ENCODE measurements at regions not wholly inside any gene's neighbourhood (a gene's known extent, or its start where the extent isn't known, plus 50 kb on each side); places are given as distances from the start of the nearest gene placed in this dataset.

- TF ChIP-seq, protein P1, sequence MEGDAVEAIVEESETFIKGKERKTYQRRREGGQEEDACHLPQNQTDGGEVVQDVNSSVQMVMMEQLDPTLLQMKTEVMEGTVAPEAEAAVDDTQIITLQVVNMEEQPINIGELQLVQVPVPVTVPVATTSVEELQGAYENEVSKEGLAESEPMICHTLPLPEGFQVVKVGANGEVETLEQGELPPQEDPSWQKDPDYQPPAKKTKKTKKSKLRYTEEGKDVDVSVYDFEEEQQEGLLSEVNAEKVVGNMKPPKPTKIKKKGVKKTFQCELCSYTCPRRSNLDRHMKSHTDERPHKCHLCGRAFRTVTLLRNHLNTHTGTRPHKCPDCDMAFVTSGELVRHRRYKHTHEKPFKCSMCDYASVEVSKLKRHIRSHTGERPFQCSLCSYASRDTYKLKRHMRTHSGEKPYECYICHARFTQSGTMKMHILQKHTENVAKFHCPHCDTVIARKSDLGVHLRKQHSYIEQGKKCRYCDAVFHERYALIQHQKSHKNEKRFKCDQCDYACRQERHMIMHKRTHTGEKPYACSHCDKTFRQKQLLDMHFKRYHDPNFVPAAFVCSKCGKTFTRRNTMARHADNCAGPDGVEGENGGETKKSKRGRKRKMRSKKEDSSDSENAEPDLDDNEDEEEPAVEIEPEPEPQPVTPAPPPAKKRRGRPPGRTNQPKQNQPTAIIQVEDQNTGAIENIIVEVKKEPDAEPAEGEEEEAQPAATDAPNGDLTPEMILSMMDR (IDR thresholded peaks at IDR 0.05; ENCODE audit: low read length): no peak
- TF ChIP-seq EZH2 (optimal IDR thresholded peaks at IDR 0.05; ENCODE audit: low read depth, low read length) (no peak), EZH2phosphoT487 (IDR thresholded peaks at IDR 0.05; ENCODE audit: low read length) (no peak)
Measured at GRCh38 chr13:59172076-59172475, 991.7 kb downstream of the DIAPH3 start.
